ENCODE measurements at regions not wholly inside any gene's neighbourhood (a gene's known extent, or its start where the extent isn't known, plus 50 kb on each side); places are given as distances from the start of the nearest gene placed in this dataset.
"Not testable (repeated sequence)": the region's sequence is repeated elsewhere in the genome, so short reads cannot be mapped to it uniquely, and the experiment has no call there.

GRCh38 chr10:47622719-47623118 lies 99.3 kb upstream of the AGAP9 start:
- not testable (repeated sequence) for TF ChIP-seq POLR2A (IDR thresholded peaks at IDR 0.05); CTCF (IDR thresholded peaks at IDR 0.05 in 4 of 5, conservative IDR thresholded peaks at IDR 0.05 in 1 of 5)
